Cardiac fibroblast (primary cell): ENCODE measurements at regions not wholly inside any gene's neighbourhood (a gene's known extent, or its start where the extent isn't known, plus 50 kb on each side); places are given as distances from the start of the nearest gene placed in this dataset.
"Not testable (repeated sequence)": the region's sequence is repeated elsewhere in the genome, so short reads cannot be mapped to it uniquely, and the experiment has no call there.

ENCODE experiments used
- DNase-seq, 2 donors: peaks; one replicate each; pipeline versions ENCODE4 v3.0.0 to v3.0.0-alpha.2; 2010; ENCODE audit warnings: low read depth in 2 of 2
- H3K4me3 ChIP-seq, 2 donors: replicated peaks in 1 of 2; 1 replicate in 1 of 2; 2 replicates in 1 of 2; pipeline ENCODE4 v1.5.1; 2011; ENCODE audit warnings: low read depth in 2 of 2, low read length in 2 of 2, mild to moderate bottlenecking in 2 of 2, moderate library complexity in 1 of 2
- TF ChIP-seq, protein P1 (sequence below): IDR thresholded peaks from one replicate; pipeline ENCODE4 v1.5.1; 2011; ENCODE audit warnings: low read depth, mild to moderate bottlenecking, low read length, inconsistent platforms

- TF ChIP-seq, protein P1, sequence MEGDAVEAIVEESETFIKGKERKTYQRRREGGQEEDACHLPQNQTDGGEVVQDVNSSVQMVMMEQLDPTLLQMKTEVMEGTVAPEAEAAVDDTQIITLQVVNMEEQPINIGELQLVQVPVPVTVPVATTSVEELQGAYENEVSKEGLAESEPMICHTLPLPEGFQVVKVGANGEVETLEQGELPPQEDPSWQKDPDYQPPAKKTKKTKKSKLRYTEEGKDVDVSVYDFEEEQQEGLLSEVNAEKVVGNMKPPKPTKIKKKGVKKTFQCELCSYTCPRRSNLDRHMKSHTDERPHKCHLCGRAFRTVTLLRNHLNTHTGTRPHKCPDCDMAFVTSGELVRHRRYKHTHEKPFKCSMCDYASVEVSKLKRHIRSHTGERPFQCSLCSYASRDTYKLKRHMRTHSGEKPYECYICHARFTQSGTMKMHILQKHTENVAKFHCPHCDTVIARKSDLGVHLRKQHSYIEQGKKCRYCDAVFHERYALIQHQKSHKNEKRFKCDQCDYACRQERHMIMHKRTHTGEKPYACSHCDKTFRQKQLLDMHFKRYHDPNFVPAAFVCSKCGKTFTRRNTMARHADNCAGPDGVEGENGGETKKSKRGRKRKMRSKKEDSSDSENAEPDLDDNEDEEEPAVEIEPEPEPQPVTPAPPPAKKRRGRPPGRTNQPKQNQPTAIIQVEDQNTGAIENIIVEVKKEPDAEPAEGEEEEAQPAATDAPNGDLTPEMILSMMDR, result no peak
- no peak for DNase-seq
Observed at GRCh38 chr2:163043201-163043600, 204.6 kb upstream of the KCNH7 start.

GRCh38 chr2:163039266-163039665, 200.7 kb upstream of the KCNH7 start:
- H3K4me3 ChIP-seq, result no peak overlapping the region
- TF ChIP-seq, protein P1, result no peak
- no peak for DNase-seq

More at GRCh38 chr2:163043201-163043600, 204.6 kb upstream of the KCNH7 start:
- no peak overlapping the region for H3K4me3 ChIP-seq

- DNase-seq, result no peak
- TF ChIP-seq, protein P1, result no peak
- no peak overlapping the region for H3K4me3 ChIP-seq
Observed at GRCh38 chr2:163028807-163029206, 190.2 kb upstream of the KCNH7 start.

DNA sequence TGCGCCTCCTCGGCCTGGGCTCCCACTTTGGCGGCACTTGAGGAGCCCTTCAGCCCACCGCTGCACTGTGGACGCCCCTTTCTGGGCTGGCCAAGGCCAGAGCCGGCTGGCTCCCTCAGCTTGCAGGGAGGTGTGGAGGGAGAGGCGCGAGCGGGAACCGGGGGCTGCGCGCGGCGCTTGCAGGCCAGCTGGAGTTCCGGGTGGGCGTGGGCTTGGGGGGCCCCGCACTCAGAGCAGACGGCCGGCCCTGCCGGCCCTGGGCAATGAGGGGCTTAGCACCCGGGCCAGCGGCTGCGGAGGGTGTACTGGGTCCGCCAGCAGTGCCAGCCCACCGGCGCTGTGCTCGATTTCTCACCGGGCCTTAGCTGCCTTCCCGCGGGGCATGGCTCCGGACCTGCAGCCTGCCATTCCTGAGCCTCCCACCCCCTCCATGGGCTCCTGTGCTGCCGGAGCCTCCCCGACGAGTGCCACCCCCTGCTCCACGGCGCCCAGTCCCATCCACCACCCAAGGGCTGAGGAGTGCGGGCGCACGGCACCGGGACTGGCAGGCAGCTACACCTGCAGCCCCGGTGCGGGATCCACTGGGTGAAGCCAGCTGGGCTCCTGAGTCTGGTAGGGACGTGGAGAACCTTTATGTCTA, 187.7 kb upstream of the KCNH7 start:
- H3K4me3 ChIP-seq, DNase-seq: not testable (repeated sequence)

- H3K4me3 ChIP-seq, DNase-seq: not testable (repeated sequence)
Observed at GRCh38 chr2:163016882-163017281, 178.3 kb upstream of the KCNH7 start.

GRCh38 chr2:163011000-163011399, 172.4 kb upstream of the KCNH7 start:
- no peak for DNase-seq
- TF ChIP-seq, protein P1, result no peak
- H3K4me3 ChIP-seq, result no peak overlapping the region

DNA sequence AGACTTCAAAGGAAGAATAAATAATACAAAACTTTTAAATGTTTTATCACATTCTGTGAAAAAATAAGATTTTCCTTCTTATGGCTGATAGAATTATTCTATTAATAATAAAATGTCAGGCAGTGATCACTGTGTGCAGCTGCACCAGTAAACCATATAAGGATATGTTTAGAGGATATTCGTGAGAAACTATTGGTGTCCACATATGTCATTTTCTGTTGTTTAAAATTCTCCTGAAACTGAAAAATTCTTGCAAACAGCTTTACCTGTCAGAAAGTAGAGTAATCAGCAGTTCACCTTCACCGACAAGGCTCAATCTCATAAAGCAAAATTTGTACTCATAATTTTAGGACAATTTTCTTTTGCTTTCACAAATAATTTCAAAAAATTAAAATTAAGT, 170.1 kb upstream of the KCNH7 start:
- DNase-seq, result no peak
- no peak overlapping the region for H3K4me3 ChIP-seq
- TF ChIP-seq, protein P1, result no peak

DNA sequence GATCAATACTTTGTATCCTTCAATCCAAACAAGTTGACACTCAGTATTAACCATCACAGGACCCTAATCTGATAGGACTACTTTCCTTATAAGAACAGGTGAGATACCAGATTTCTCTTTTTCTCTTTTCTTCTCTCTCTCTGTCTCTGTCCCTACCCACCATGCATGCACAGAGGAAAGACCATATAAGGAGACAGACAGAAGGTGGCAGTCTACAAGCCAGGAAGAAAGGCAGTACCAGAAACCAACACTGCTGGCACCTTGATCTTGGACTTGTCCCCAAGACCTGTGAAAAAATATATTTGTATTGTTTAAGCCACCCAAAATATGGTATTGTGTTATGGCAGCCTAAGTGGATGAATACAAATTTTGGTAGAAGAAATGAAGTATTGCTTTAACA, 156.2 kb upstream of the KCNH7 start:
- TF ChIP-seq, protein P1, result no peak
- no peak overlapping the region for H3K4me3 ChIP-seq
- DNase-seq, result no peak
